ENCODE measurements at regions not wholly inside any gene's neighbourhood (a gene's known extent, or its start where the extent isn't known, plus 50 kb on each side); places are given as distances from the start of the nearest gene placed in this dataset.

DNA sequence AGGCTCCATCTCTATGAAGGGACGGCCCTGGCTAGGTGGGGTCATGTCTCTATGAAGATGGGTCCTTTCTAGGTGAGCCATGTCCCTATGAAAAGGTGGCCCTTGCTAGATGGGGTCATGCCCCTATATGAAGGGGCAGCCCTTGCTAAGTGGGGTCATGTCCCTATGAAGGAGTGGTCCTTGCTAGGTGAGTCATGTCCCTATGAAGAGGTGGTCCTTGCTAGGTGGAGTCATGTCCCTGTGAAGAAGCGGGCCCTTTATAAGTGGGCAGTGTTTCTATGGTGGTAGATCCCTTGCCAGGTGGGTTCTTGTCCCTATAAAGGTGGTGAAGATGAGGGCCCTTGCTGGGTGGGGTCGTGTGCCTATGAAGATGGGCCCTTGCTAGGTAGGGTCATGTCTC, 283.0 kb upstream of the IRX2 start:
- no peak overlapping the region for H3K4me3 ChIP-seq
- H3K27ac ChIP-seq = no peak overlapping the region
- no peaks in the 10 kb centered on the region for H3K9me3 ChIP-seq
- H3K4me1 ChIP-seq (replicated peaks) = no peaks in the 10 kb centered on the region
- intact Hi-C loops (cut with DNase I) = no loop called here
- TF ChIP-seq POLR2A (IDR thresholded peaks at IDR 0.05) (no peak), CTCF (IDR thresholded peaks at IDR 0.05) (no peak), POLR2AphosphoS5 (IDR thresholded peaks at IDR 0.05) (no peak)
- H3K27me3 ChIP-seq (replicated peaks; ENCODE audit: insufficient read depth) = no peaks in the 10 kb centered on the region
- H3K36me3 ChIP-seq = no peaks in the 10 kb centered on the region
- DNase-seq (ENCODE audit: low spot score) = no peak
- WGBS = 81% methylated on average over 3 of the region's 3 CpGs

DNA sequence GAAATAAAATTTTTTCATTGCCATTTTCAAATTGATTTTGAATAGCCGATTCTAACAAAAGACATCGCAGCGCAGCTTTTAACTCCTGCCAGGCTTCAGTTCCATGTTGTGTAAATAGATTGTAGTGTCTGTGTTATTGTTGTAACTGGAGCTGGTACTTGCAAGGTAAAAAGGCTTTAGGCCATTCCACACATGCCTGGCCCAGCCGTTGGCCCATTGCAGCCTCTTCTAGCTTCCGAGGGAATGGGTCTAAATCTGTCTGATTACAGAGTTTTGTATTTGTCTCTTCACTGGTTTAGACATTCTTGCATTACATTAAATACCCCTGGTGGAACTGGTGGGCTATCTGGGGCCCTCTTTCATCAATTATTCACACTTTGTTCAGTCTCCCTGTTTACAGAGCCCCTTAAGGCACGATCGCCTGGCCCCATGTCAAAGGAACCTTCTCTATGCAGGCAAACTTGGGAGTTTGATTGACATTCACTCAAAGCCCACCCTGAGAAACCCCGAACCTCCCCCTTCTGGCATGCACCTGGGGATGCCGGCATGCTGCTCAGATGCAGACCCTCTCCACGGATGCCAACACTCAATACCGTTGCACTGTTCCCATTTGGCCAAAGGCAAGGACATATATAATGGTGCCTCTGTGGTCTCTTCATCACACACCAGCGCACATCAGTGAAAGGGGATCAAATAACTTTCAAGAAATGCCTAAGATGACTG, 281.7 kb upstream of the IRX2 start:
- TF ChIP-seq CTCF (IDR thresholded peaks at IDR 0.05) = no peak
- no peak for DNase-seq (ENCODE audit: low spot score)
- no peak overlapping the region for H3K4me3 ChIP-seq
- no peaks in the 10 kb centered on the region for H3K36me3 ChIP-seq
- intact Hi-C loops (cut with DNase I) = no loop called here
- no peaks in the 10 kb centered on the region for H3K9me3 ChIP-seq
- no peaks in the 10 kb centered on the region for H3K27me3 ChIP-seq (replicated peaks; ENCODE audit: insufficient read depth)
- H3K4me1 ChIP-seq (replicated peaks) = no peaks in the 10 kb centered on the region
- WGBS = 63% methylated on average over 12 of the region's 12 CpGs
- H3K27ac ChIP-seq = no peak overlapping the region

DNA sequence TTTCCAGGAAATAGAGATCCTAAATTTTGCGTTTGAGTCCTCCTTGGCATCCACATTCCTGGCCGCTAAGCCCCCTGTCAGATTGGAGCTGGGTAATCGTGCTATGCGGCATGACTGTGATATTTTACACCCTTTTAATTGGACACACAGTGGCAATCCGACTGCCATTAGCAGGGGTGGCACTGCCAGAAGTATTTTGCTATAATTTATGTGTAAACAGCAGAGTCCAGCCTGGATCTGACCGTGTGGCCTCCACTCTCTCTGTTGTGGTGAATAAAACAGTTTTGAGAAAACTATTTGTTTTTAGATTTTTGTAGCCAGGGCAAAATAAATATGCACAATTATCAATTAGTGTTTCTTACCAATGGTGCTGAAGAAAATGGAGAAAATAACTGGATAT, 281.0 kb upstream of the IRX2 start:
- no peaks in the 10 kb centered on the region for H3K36me3 ChIP-seq
- H3K27ac ChIP-seq = no peak overlapping the region
- 62% methylated on average over 6 of the region's 6 CpGs for WGBS
- no peak for DNase-seq (ENCODE audit: low spot score)
- TF ChIP-seq POLR2AphosphoS5 (IDR thresholded peaks at IDR 0.05) (no peak), CTCF (IDR thresholded peaks at IDR 0.05) (no peak), POLR2A (IDR thresholded peaks at IDR 0.05) (no peak)
- no peak overlapping the region for H3K4me3 ChIP-seq
- H3K4me1 ChIP-seq (replicated peaks) = no peaks in the 10 kb centered on the region
- intact Hi-C loops (cut with DNase I) = no loop called here
- no peaks in the 10 kb centered on the region for H3K27me3 ChIP-seq (replicated peaks; ENCODE audit: insufficient read depth)
- no peaks in the 10 kb centered on the region for H3K9me3 ChIP-seq

DNA sequence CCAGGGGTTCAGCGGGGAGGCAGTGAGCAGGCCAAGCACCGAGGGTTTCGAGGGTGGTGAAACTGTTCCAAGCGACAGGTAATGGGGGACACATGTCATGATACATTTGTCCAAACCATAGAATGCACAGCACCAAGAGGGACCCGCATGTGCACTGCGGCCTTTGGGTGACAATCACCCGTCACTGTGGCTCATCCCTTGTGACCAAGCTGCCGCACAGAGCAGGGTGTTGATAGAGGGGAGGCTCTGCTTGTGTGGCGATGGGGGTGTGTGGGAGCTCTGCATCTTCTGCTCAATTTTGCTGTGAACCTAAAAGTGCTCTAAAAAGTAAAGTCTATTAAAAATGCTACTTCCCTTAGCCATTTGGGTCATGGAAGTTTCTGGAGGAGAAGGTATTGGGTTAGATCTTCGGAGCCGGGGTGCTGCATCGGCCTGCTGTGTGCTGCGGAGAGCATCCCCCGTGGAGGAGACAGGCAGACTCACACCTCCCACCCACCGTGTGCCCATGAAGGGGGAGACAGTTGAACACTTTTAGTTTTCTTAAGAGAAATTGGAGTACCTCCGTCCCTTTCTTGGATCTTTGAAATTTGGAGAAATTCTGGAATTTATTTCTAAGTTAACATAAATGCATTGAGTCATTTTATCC, 280.4 kb upstream of the IRX2 start:
- Histone ChIP-seq H3K27me3 (replicated peaks; ENCODE audit: insufficient read depth) (no peaks in the 10 kb centered on the region), H3K4me3 (no peak overlapping the region), H3K9me3 (no peaks in the 10 kb centered on the region), H3K27ac (no peak overlapping the region), H3K4me1 (replicated peaks) (no peaks in the 10 kb centered on the region), H3K36me3 (no peaks in the 10 kb centered on the region)
- intact Hi-C loops (cut with DNase I) = no loop called here
- no peak for DNase-seq (ENCODE audit: low spot score)
- TF ChIP-seq CTCF (IDR thresholded peaks at IDR 0.05) = no peak
- no peak for TF ChIP-seq POLR2A (IDR thresholded peaks at IDR 0.05)
- TF ChIP-seq POLR2AphosphoS5 (IDR thresholded peaks at IDR 0.05) = no peak
- 82% methylated on average over 16 of the region's 16 CpGs for WGBS
